Subcutaneous abdominal adipose tissue (tissue), 5 donors: ENCODE measurements at regions not wholly inside any gene's neighbourhood (a gene's known extent, or its start where the extent isn't known, plus 50 kb on each side); places are given as distances from the start of the nearest gene placed in this dataset.

Source experiments
- H3K27ac ChIP-seq: one replicate; pipeline ENCODE4 v1.7.0; 2013; ENCODE audit warnings: low read depth, mild to moderate bottlenecking, inconsistent platforms, low read length, moderate library complexity
- H3K27me3 ChIP-seq, 5 donors: one replicate each; pipeline ENCODE4 v1.7.0; 2013; ENCODE audit warnings: low read length in 5 of 5, inconsistent platforms in 1 of 5; ENCODE audit not compliant: control insufficient read depth in 5 of 5, insufficient read depth in 4 of 5
- H3K36me3 ChIP-seq, 5 donors: one replicate each; pipeline ENCODE4 v1.7.0; 2013; ENCODE audit warnings: low read length in 5 of 5; ENCODE audit not compliant: control insufficient read depth in 5 of 5, insufficient read depth in 5 of 5
- H3K4me1 ChIP-seq, 5 donors: one replicate each; pipeline ENCODE4 v1.7.0; 2013; ENCODE audit warnings: low read length in 5 of 5, mild to moderate bottlenecking in 3 of 5, moderate library complexity in 1 of 5; ENCODE audit not compliant: control insufficient read depth in 5 of 5, insufficient read depth in 5 of 5
- H3K4me3 ChIP-seq, 5 donors: one replicate each; pipeline ENCODE4 v1.7.0; 2013; ENCODE audit warnings: low read length in 5 of 5, low read depth in 1 of 5
- H3K9ac ChIP-seq, 5 donors: one replicate each; pipeline ENCODE4 v1.7.0; 2013; ENCODE audit warnings: low read length in 5 of 5, mild to moderate bottlenecking in 4 of 5, moderate library complexity in 3 of 5
- H3K9me3 ChIP-seq, 5 donors: one replicate each; pipeline ENCODE4 v1.7.0; 2013; ENCODE audit warnings: low read length in 5 of 5; ENCODE audit not compliant: control insufficient read depth in 5 of 5
- donor health status: healthy.
- donor health status: healthy.
- donor health status: healthy.
- donor health status: healthy.
- donor health status: healthy.

DNA sequence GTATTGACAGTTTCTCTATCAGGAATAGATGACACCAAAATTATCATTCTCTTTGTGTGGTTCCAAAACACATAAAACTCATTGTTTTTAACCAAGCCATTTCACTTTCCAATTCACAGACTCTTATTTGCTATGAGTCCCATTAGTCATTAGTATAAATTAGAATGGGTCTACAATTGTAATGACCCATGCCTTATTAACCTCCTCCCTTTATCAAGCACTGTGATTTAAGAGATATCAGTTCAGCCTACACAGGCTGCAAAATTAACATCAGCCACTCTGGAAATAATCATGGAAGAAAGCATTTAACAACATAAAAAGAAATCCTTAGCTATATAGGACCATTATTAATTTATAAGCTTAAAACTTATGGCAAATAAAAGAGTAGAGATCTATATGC lies 440.6 kb downstream of the GBE1 start:
- Histone ChIP-seq H3K27ac (no peak overlapping the region), H3K36me3 (no peaks in the 10 kb centered on the region), H3K9ac (no peak overlapping the region), H3K4me3 (no peak overlapping the region), H3K9me3 (no peaks in the 10 kb centered on the region), H3K4me1 (no peaks in the 10 kb centered on the region), H3K27me3 (no peaks in the 10 kb centered on the region)

- Histone ChIP-seq H3K4me1 (no peaks in the 10 kb centered on the region), H3K4me3 (no peak overlapping the region), H3K36me3 (no peaks in the 10 kb centered on the region), H3K9ac (no peak overlapping the region), H3K9me3 (no peaks in the 10 kb centered on the region), H3K27me3 (no peaks in the 10 kb centered on the region), H3K27ac (no peak overlapping the region)
Measured at GRCh38 chr3:81315030-81315429, 446.4 kb downstream of the GBE1 start.

- no peaks in the 10 kb centered on the region for H3K27me3 ChIP-seq
- H3K36me3 ChIP-seq, result no peaks in the 10 kb centered on the region
- no peaks in the 10 kb centered on the region for H3K9me3 ChIP-seq
- no peak overlapping the region for H3K27ac ChIP-seq
- no peak overlapping the region for H3K4me3 ChIP-seq
- no peaks in the 10 kb centered on the region for H3K4me1 ChIP-seq
- H3K9ac ChIP-seq, result no peak overlapping the region
Measured at GRCh38 chr3:81311321-81311720, 450.1 kb downstream of the GBE1 start.

GRCh38 chr3:81308306-81308705 lies 453.1 kb downstream of the GBE1 start:
- Histone ChIP-seq H3K4me3 (no peak overlapping the region), H3K36me3 (no peaks in the 10 kb centered on the region), H3K27me3 (no peaks in the 10 kb centered on the region), H3K27ac (no peak overlapping the region), H3K9ac (no peak overlapping the region), H3K9me3 (no peaks in the 10 kb centered on the region), H3K4me1 (no peaks in the 10 kb centered on the region)

DNA sequence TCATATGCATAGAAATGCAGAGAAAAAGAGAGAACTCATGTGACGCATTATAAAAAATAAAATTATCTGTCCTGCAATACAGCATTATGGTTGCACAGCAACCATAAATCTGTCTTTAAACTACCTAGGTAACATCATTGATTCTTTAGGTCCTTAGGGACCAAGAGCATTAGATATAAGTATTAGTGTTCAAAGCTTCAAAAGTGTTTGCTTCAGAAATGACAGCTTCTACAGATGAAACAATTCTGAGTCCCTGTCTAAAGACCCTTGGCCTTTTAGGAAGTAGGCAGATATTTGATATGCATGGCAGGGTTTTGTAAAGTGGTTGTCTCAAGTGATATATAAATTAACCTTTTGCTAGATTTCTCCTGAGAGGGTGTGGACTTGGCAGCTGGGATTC lies 454.2 kb downstream of the GBE1 start:
- H3K36me3 ChIP-seq, result no peaks in the 10 kb centered on the region
- H3K4me1 ChIP-seq, result no peaks in the 10 kb centered on the region
- H3K4me3 ChIP-seq, result no peak overlapping the region
- no peaks in the 10 kb centered on the region for H3K27me3 ChIP-seq
- H3K27ac ChIP-seq, result no peak overlapping the region
- no peak overlapping the region for H3K9ac ChIP-seq
- no peaks in the 10 kb centered on the region for H3K9me3 ChIP-seq

DNA sequence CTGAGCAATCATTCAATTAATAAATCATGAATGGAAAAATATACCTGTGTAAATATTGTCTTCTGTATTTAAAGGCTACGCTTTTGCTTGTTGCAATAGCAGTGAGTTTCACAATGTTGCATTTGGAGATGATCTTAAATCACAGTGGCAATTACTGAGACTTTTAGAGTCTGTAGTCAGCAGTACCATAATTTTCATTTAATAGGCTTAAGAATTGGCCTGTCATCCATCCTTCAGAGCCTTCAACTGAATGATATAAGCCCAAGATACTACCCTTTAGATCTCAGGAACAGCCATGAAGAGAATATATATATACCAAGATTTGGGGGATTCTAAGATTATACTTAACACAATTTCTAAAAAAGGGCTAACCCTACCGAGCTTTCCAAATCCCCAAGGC lies 458.1 kb downstream of the GBE1 start:
- H3K36me3 ChIP-seq, result no peaks in the 10 kb centered on the region
- H3K9ac ChIP-seq, result no peak overlapping the region
- no peaks in the 10 kb centered on the region for H3K27me3 ChIP-seq
- no peak overlapping the region for H3K4me3 ChIP-seq
- H3K4me1 ChIP-seq, result peaks cover 0 to 3% (median 0%) of the 10 kb centered on the region in 5 donors
- H3K27ac ChIP-seq, result no peak overlapping the region
- H3K9me3 ChIP-seq, result no peaks in the 10 kb centered on the region

- H3K9ac ChIP-seq, result no peak overlapping the region
- H3K27ac ChIP-seq, result no peak overlapping the region
- H3K9me3 ChIP-seq, result no peaks in the 10 kb centered on the region
Measured at GRCh38 chr3:81302045-81302444, 459.4 kb downstream of the GBE1 start.

GRCh38 chr3:81301230-81301629 lies 460.2 kb downstream of the GBE1 start:
- Histone ChIP-seq H3K9me3 (no peaks in the 10 kb centered on the region), H3K9ac (no peak overlapping the region), H3K4me1 (peaks cover 0 to 11% (median 0%) of the 10 kb centered on the region in 5 donors), H3K27ac (no peak overlapping the region), H3K27me3 (no peaks in the 10 kb centered on the region), H3K4me3 (no peak overlapping the region), H3K36me3 (no peaks in the 10 kb centered on the region)

More at GRCh38 chr3:81302045-81302444, 459.4 kb downstream of the GBE1 start:
- Histone ChIP-seq H3K4me1 (peaks cover 0 to 11% (median 0%) of the 10 kb centered on the region in 5 donors), H3K27me3 (no peaks in the 10 kb centered on the region), H3K36me3 (no peaks in the 10 kb centered on the region), H3K4me3 (no peak overlapping the region)

GRCh38 chr3:81300324-81300927 lies 461.0 kb downstream of the GBE1 start:
- no peak overlapping the region for H3K4me3 ChIP-seq
- no peak overlapping the region for H3K9ac ChIP-seq
- no peaks in the 10 kb centered on the region for H3K36me3 ChIP-seq
- no peak overlapping the region for H3K27ac ChIP-seq
- H3K27me3 ChIP-seq, result no peaks in the 10 kb centered on the region
- H3K4me1 ChIP-seq, result peaks cover 0 to 11% (median 0%) of the 10 kb centered on the region in 5 donors
- H3K9me3 ChIP-seq, result no peaks in the 10 kb centered on the region

DNA sequence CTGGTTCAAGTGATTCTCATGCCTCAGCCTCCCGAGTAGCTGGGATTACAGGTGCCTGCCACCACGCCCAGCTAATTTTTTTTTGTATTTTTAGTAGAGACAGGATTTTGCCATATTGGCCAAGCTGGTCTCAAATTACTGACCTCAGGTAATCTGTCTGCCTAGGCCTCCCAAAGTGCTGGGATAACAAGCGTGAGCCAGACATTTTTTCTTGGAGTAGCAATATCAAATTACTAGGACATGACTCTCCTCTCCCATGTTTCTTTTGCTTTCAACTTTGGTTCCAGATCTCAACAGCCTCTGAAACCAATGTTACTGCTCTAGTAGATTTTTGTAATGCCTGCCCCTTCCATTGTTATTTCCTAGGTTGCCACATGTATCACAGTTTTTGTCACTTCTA lies 462.0 kb downstream of the GBE1 start:
- Histone ChIP-seq H3K9me3 (no peaks in the 10 kb centered on the region), H3K36me3 (no peaks in the 10 kb centered on the region), H3K27me3 (no peaks in the 10 kb centered on the region), H3K9ac (no peak overlapping the region), H3K4me3 (no peak overlapping the region), H3K4me1 (peaks cover 0 to 11% (median 0%) of the 10 kb centered on the region in 5 donors), H3K27ac (no peak overlapping the region)
